ENCODE measurements at regions not wholly inside any gene's neighbourhood (a gene's known extent, or its start where the extent isn't known, plus 50 kb on each side); places are given as distances from the start of the nearest gene placed in this dataset.

- H3K4me3 ChIP-seq, result no peak overlapping the region
- H3K9me3 ChIP-seq, result no peaks in the 10 kb centered on the region
- intact Hi-C loops (cut with DNase I; ENCODE audit: low total_unique reads), result no loop called here
- TF ChIP-seq CTCF (IDR thresholded peaks at IDR 0.05) (no peak), POLR2A (IDR thresholded peaks at IDR 0.05) (no peak)
- WGBS, 2 donors, result 72 to 77% methylated on average over 5 of the region's 5 CpGs
- no peaks in the 10 kb centered on the region for H3K27me3 ChIP-seq
- H3K27ac ChIP-seq, result no peak overlapping the region
- no peak for DNase-seq
- peaks cover 6% of the 10 kb centered on the region for H3K4me1 ChIP-seq
- H3K36me3 ChIP-seq (ENCODE audit: low read depth, missing control alignments), result no peaks in the 10 kb centered on the region
Measured at GRCh38 chr6:139540276-139540675, 165.8 kb upstream of the CITED2 start.

- Histone ChIP-seq H3K4me1 (peaks cover 2% of the 10 kb centered on the region), H3K27ac (no peak overlapping the region), H3K36me3 (ENCODE audit: low read depth, missing control alignments) (no peaks in the 10 kb centered on the region), H3K4me3 (no peak overlapping the region), H3K27me3 (no peaks in the 10 kb centered on the region), H3K9me3 (no peaks in the 10 kb centered on the region)
- 79 to 85% methylated on average over 12 of the region's 12 CpGs for WGBS, 2 donors
- intact Hi-C loops (cut with DNase I; ENCODE audit: low total_unique reads), result no loop called here
- TF ChIP-seq CTCF (IDR thresholded peaks at IDR 0.05) (no peak), POLR2A (IDR thresholded peaks at IDR 0.05) (no peak)
- DNase-seq, result no peak
Measured at GRCh38 chr6:139539852-139540251, 165.4 kb upstream of the CITED2 start.

GRCh38 chr6:139538366-139538765 is 163.9 kb upstream of the CITED2 start:
- Histone ChIP-seq H3K4me1 (peaks cover 8% of the 10 kb centered on the region), H3K27me3 (no peaks in the 10 kb centered on the region), H3K4me3 (no peak overlapping the region), H3K36me3 (ENCODE audit: low read depth, missing control alignments) (no peaks in the 10 kb centered on the region), H3K9me3 (no peaks in the 10 kb centered on the region), H3K27ac (no peak overlapping the region)
- no peak for DNase-seq
- WGBS, 2 donors, result 93 to 98% methylated on average over 7 of the region's 7 CpGs
- intact Hi-C loops (cut with DNase I; ENCODE audit: low total_unique reads), result no loop called here
- TF ChIP-seq CTCF (IDR thresholded peaks at IDR 0.05) (no peak), POLR2A (IDR thresholded peaks at IDR 0.05) (no peak)

- H3K9me3 ChIP-seq, result no peaks in the 10 kb centered on the region
- no peak overlapping the region for H3K4me3 ChIP-seq
- peaks cover 8% of the 10 kb centered on the region for H3K4me1 ChIP-seq
- no peak for DNase-seq
- 89 to 92% methylated on average over 8 of the region's 8 CpGs for WGBS, 2 donors
- TF ChIP-seq CTCF (IDR thresholded peaks at IDR 0.05) (no peak), POLR2A (IDR thresholded peaks at IDR 0.05) (no peak)
- no peaks in the 10 kb centered on the region for H3K36me3 ChIP-seq (ENCODE audit: low read depth, missing control alignments)
- no peaks in the 10 kb centered on the region for H3K27me3 ChIP-seq
- no peak overlapping the region for H3K27ac ChIP-seq
- intact Hi-C loops (cut with DNase I; ENCODE audit: low total_unique reads), result no loop called here
Measured at GRCh38 chr6:139536751-139537617, 162.5 kb upstream of the CITED2 start.
